B cell (primary cell): ENCODE measurements at regions not wholly inside any gene's neighbourhood (a gene's known extent, or its start where the extent isn't known, plus 50 kb on each side); places are given as distances from the start of the nearest gene placed in this dataset.

Source experiments
- ATAC-seq: fragments of 200-7000 bp; cut with Tn5 transposase; one replicate; pipeline ENCODE4 v1.10.0; 2021; ENCODE audit warnings: low read depth, mild to moderate bottlenecking, moderate number of reproducible peaks, moderate library complexity
- CTCF ChIA-PET: fragments of 350-600 bp; sonication (Branson Sonifier 250); formaldehyde crosslinking; loops from one replicate; lab custom pipeline; 2021; ENCODE audit warnings: antibody characterized with exemption, inconsistent platforms; lab: Charles Lee
- POLR2A ChIA-PET: fragments of 350-600 bp; sonication (Branson Sonifier 250); formaldehyde crosslinking; loops from one replicate; lab custom pipeline; 2021; ENCODE audit warnings: antibody characterized with exemption; lab: Charles Lee
- DNase-seq: peaks from one replicate; pipeline ENCODE4 v3.0.0; 2013
- H2AFZ ChIP-seq: 2 replicates; pipeline ENCODE4 v1.6.1; 2012; ENCODE audit warnings: mild to moderate bottlenecking, low read depth, low read length; ENCODE audit not compliant: insufficient read depth, poor library complexity, severe bottlenecking
- H3K27ac ChIP-seq, 2 donors: 1 replicate in 1 of 2; 2 replicates in 1 of 2; pipeline ENCODE4 v1.5.1; 2012 to 2013; ENCODE audit warnings: low read length in 2 of 2, mild to moderate bottlenecking in 2 of 2, moderate library complexity in 1 of 2
- H3K27me3 ChIP-seq, 4 experiments: fragments of 200-600 bp in 1 of 4; sonication (generic) in 1 of 4; replicated peaks in 1 of 4; 1 replicate in 2 of 4; 2 replicates in 2 of 4; pipeline versions ENCODE4 v1.6.1 to v1.7.0; 2013 to 2016; ENCODE audit warnings: low read length in 3 of 4, mild to moderate bottlenecking in 2 of 4, mixed read lengths in 1 of 4, moderate library complexity in 1 of 4; ENCODE audit not compliant: insufficient read depth in 4 of 4, control insufficient read depth in 3 of 4; ENCODE audit errors: control extremely low read depth in 1 of 4
- H3K36me3 ChIP-seq, 2 experiments: replicated peaks in 1 of 2; 1 replicate in 1 of 2; 2 replicates in 1 of 2; pipeline versions ENCODE4 v1.6.1 to v1.7.1; 2013; ENCODE audit warnings: low read length in 1 of 2; ENCODE audit not compliant: insufficient read depth in 2 of 2, control insufficient read depth in 1 of 2; ENCODE audit errors: control extremely low read depth in 1 of 2, extremely low read depth in 1 of 2
- H3K4me1 ChIP-seq, 2 donors: fragments of 200-600 bp in 1 of 2; sonication (generic) in 1 of 2; 1 replicate in 1 of 2; 2 replicates in 1 of 2; pipeline versions ENCODE4 v1.5.1 to v1.6.1; 2013 to 2017; ENCODE audit warnings: low read length in 2 of 2; ENCODE audit not compliant: control insufficient read depth in 2 of 2, insufficient read depth in 2 of 2
- H3K4me2 ChIP-seq: replicated peaks from 2 replicates; pipeline ENCODE3; 2012; ENCODE audit warnings: mild to moderate bottlenecking, low read depth, low read length; ENCODE audit not compliant: poor library complexity, severe bottlenecking
- H3K4me3 ChIP-seq, 5 experiments: fragments of 200-600 bp in 1 of 5; sonication (generic) in 1 of 5; 1 replicate in 3 of 5; 2 replicates in 2 of 5; pipeline versions ENCODE4 v1.5.1 to v1.7.0; 2011 to 2016; ENCODE audit warnings: low read length in 4 of 5, mild to moderate bottlenecking in 4 of 5, low read depth in 2 of 5, control low read depth in 1 of 5, moderate library complexity in 1 of 5; ENCODE audit not compliant: insufficient read depth in 1 of 5; ENCODE audit errors: control extremely low read depth in 1 of 5, extremely low read depth in 1 of 5
- H3K79me2 ChIP-seq: fragments of 200-600 bp; sonication (generic); one replicate; pipeline ENCODE4 v1.6.0; 2016; ENCODE audit warnings: low read length; ENCODE audit not compliant: control insufficient read depth, insufficient read depth
- H3K9ac ChIP-seq: fragments of 200-600 bp; sonication (generic); 2 replicates; pipeline ENCODE4 v1.6.1; 2017; ENCODE audit warnings: mild to moderate bottlenecking, low read length, moderate library complexity
- H3K9me3 ChIP-seq, 3 donors: one replicate each; pipeline versions ENCODE4 v1.6.1 to v1.7.1; 2013; ENCODE audit warnings: low read length in 2 of 3; ENCODE audit not compliant: control insufficient read depth in 2 of 3, insufficient read depth in 1 of 3; ENCODE audit errors: control extremely low read depth in 1 of 3
- H4K20me1 ChIP-seq: 2 replicates; pipeline ENCODE4 v1.6.0; 2012; ENCODE audit warnings: mild to moderate bottlenecking, low read length; ENCODE audit not compliant: insufficient read depth, control insufficient read depth, poor library complexity, severe bottlenecking
- H3K27ac Mint-ChIP-seq: one replicate; pipeline ENCODE4 v1.8.0; 2021; ENCODE audit warnings: mixed read lengths
- H3K27me3 Mint-ChIP-seq: one replicate; pipeline ENCODE4 v1.8.0; 2021; ENCODE audit warnings: mixed read lengths
- H3K4me1 Mint-ChIP-seq: one replicate; pipeline ENCODE4 v1.8.0; 2021; ENCODE audit warnings: mixed read lengths
- H3K4me3 Mint-ChIP-seq: one replicate; pipeline ENCODE4 v1.8.0; 2021; ENCODE audit warnings: mixed read lengths
- H3K9me3 Mint-ChIP-seq: one replicate; pipeline ENCODE4 v1.8.0; 2022; ENCODE audit warnings: mixed read lengths; ENCODE audit not compliant: insufficient read depth
- CTCF ChIP-seq: fragments of 200-600 bp; IDR thresholded peaks from one replicate; pipeline ENCODE4 v1.8.0; 2022; ENCODE audit warnings: antibody characterized with exemption, mild to moderate bottlenecking
- EZH2 ChIP-seq: IDR thresholded peaks from 2 replicates; pipeline ENCODE4 v1.6.1; 2012; ENCODE audit warnings: borderline replicate concordance, low read depth, mild to moderate bottlenecking, moderate library complexity, low read length; ENCODE audit not compliant: insufficient read depth, poor library complexity, severe bottlenecking
- WGBS: methylation state at CpG from one replicate; pipeline ENCODE4 v1.1.5; 2013; ENCODE audit warnings: missing lambda C conversion rate; ENCODE audit not compliant: insufficient coverage; 5-methylcytosine and 5-hydroxymethylcytosine counted together
- intact Hi-C: fragments of 100-400 bp; cut with micrococcal nuclease; formaldehyde crosslinking; loops from one replicate; pipeline ENCODE4 v1.10.0; 2022

- DNase-seq = no peak
- H3K36me3 ChIP-seq = no peaks in the 10 kb centered on the region
- Mint-ChIP-seq H3K27ac (no peak overlapping the region), H3K4me3 (no peak overlapping the region), H3K9me3 (no peaks in the 10 kb centered on the region), H3K27me3 (peaks cover 3% of the 10 kb centered on the region), H3K4me1 (no peaks in the 10 kb centered on the region)
- H4K20me1 ChIP-seq = no peaks in the 10 kb centered on the region
- H3K79me2 ChIP-seq = no peaks in the 10 kb centered on the region
- no peak overlapping the region for H3K4me2 ChIP-seq
- no peak overlapping the region for H3K9ac ChIP-seq
- no peaks in the 10 kb centered on the region for H3K27me3 ChIP-seq
- CTCF ChIA-PET = no interaction called here
- no peak overlapping the region for H3K27ac ChIP-seq
- no peaks in the 10 kb centered on the region for H3K4me1 ChIP-seq
- ATAC-seq = no peak
- 100% methylated on average over 2 of the region's 2 CpGs for WGBS
- POLR2A ChIA-PET = no interaction called here
- H3K9me3 ChIP-seq = no peaks in the 10 kb centered on the region
- TF ChIP-seq CTCF (no peak), EZH2 (no peak)
- intact Hi-C loops = no loop called here
- no peak overlapping the region for H2AFZ ChIP-seq
- no peak overlapping the region for H3K4me3 ChIP-seq
These were observed 75.9 kb upstream of the LOC128125822 start for GRCh38 chr6:63496361-63496804.

- Histone ChIP-seq H3K4me3 (no peak overlapping the region), H3K27me3 (no peaks in the 10 kb centered on the region), H4K20me1 (no peaks in the 10 kb centered on the region), H3K9me3 (no peaks in the 10 kb centered on the region), H3K4me1 (peaks cover 0 to 7% of the 10 kb centered on the region in 2 donors), H3K79me2 (no peaks in the 10 kb centered on the region), H3K4me2 (no peak overlapping the region), H3K9ac (no peak overlapping the region), H2AFZ (no peak overlapping the region), H3K36me3 (no peaks in the 10 kb centered on the region), H3K27ac (no peak overlapping the region)
- Mint-ChIP-seq H3K4me1 (peaks cover 5% of the 10 kb centered on the region), H3K27me3 (no peaks in the 10 kb centered on the region), H3K9me3 (no peaks in the 10 kb centered on the region), H3K27ac (no peak overlapping the region), H3K4me3 (no peak overlapping the region)
- POLR2A ChIA-PET = no interaction called here
- DNase-seq = no peak
- TF ChIP-seq EZH2 = no peak
- TF ChIP-seq CTCF = no peak
- intact Hi-C loops = no loop called here
- ATAC-seq = no peak
- CTCF ChIA-PET = no interaction called here
These were observed 70.1 kb upstream of the LOC128125822 start for GRCh38 chr6:63502156-63502555.
